ENCODE measurements at regions not wholly inside any gene's neighbourhood (a gene's known extent, or its start where the extent isn't known, plus 50 kb on each side); places are given as distances from the start of the nearest gene placed in this dataset.
"Not testable (repeated sequence)": the region's sequence is repeated elsewhere in the genome, so short reads cannot be mapped to it uniquely, and the experiment has no call there.

DNA sequence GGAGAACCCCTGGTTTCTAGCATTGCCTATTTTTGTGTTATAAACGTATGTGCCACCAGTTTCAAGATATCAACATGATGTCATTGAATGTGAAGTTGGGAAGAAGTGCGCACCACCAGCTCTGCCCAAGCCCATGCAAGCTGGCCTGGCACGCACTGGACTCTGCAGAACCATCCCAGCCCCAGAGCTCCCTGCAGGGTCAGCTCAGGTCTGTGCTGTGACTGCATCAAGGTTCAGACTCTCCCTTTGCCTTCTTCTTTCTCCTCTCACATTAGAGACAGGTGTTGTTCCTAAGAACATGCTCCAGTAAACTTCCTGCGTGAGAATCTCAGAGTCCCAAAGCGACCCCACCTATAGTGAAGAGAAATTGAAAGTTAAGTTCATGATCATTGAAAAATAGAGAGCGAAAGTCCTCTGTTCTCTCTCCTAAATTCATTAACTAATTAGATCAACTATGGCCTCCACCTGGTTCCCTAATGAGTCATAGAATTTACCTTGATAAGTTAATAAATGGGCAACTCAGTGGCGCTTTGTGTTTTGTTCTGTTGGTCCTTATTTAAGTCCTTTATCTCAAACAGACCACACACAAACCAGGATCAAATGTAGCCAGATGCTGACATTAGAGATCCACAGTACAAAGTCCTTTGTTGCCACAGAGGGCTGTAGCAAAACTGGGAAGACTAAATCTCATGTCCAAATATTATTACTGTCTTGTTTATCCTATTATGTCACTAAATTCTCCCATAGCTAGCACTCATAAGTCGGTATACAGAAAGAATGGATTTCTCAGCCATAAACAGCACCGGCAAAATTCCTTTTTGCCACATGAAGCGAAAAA, 432.3 kb downstream of the STK39 start:
- Histone ChIP-seq H3K4me3 (ENCODE audit: low read depth, low read length) (no peak overlapping the region), H3K36me3 (replicated peaks) (no peaks in the 10 kb centered on the region), H3K27ac (no peak overlapping the region), H3K27me3 (replicated peaks) (no peaks in the 10 kb centered on the region)
- in situ Hi-C loops (cut with HindIII; ENCODE audit: low pct_ligation_motif_present, low sequenced_read_pairs) = no loop called here
- TF ChIP-seq, protein P1, sequence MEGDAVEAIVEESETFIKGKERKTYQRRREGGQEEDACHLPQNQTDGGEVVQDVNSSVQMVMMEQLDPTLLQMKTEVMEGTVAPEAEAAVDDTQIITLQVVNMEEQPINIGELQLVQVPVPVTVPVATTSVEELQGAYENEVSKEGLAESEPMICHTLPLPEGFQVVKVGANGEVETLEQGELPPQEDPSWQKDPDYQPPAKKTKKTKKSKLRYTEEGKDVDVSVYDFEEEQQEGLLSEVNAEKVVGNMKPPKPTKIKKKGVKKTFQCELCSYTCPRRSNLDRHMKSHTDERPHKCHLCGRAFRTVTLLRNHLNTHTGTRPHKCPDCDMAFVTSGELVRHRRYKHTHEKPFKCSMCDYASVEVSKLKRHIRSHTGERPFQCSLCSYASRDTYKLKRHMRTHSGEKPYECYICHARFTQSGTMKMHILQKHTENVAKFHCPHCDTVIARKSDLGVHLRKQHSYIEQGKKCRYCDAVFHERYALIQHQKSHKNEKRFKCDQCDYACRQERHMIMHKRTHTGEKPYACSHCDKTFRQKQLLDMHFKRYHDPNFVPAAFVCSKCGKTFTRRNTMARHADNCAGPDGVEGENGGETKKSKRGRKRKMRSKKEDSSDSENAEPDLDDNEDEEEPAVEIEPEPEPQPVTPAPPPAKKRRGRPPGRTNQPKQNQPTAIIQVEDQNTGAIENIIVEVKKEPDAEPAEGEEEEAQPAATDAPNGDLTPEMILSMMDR (IDR thresholded peaks at IDR 0.05; ENCODE audit: low read depth, low read length, missing control alignments) = no peak
- no peak for DNase-seq

DNA sequence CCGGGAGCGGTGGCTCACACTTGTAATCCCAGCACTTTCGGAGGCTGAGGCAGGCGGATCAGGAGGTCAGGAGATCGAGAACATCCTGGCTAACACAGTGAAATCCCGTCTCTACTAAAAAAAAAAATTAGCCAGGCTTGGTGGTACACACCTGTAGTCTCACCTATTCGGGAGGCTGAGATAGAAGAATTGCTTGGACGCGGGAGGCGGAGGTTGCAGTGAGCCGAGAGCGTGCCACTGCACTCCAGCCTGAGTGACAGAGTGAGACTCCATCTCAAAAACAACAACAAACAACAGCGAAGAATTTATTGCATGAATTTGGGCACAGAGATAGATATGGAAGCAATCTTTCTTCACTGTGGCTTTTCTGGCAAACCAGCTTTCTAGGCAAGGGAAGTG, 432.9 kb downstream of the STK39 start:
- DNase-seq; in situ Hi-C loops (cut with HindIII; ENCODE audit: low pct_ligation_motif_present, low sequenced_read_pairs); H3K4me3 ChIP-seq (ENCODE audit: low read depth, low read length); H3K27me3 ChIP-seq (replicated peaks); H3K27ac ChIP-seq; H3K36me3 ChIP-seq (replicated peaks): not testable (repeated sequence)

DNA sequence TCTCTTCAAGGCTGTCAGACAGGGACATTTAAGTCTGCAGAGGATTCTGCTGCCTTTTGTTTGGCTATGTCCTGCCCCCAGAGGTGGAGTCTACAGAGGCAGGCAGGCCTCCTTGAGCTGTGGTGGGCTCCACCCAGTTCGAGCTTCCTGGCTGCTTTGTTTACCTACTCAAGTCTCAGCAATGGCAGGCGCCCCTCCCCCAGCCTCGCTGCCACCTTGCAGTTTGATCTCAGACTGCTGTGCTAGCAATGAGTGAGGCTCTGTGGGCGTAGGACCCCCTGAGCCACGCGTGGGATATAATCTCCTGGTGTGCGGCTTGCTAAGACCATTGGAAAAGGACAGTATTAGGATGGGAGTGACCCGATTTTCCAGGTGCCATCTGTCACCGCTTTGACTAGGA, 437.6 kb downstream of the STK39 start:
- H3K27me3 ChIP-seq (replicated peaks); H3K36me3 ChIP-seq (replicated peaks); H3K4me3 ChIP-seq (ENCODE audit: low read depth, low read length); in situ Hi-C loops (cut with HindIII; ENCODE audit: low pct_ligation_motif_present, low sequenced_read_pairs); DNase-seq; H3K27ac ChIP-seq: not testable (repeated sequence)

DNA sequence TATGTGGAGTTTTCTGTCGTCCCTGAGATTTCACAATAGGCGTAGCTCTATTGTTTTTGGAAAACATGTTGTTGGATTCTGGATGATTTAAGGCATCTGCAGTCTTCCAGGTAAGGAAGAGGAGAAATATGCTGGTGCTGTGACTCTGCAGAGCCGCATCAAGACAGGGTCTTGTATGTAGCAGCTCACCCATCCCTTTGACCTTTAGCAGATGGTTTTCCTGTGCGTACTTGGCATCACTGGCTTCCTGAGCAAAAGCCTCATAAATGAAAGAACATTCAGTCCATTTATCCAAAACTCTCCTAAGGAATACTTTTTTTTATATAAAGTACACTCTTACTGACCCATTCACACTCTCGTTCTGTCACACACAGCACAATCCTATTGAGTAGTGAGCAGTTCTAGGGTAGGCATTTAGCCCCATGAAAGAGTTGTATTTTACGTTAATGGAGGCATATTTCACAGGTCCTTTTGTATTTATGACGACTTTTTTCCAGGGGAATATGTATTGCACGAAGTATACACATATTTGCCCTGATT, 443.9 kb downstream of the STK39 start:
- no peak overlapping the region for H3K4me3 ChIP-seq (ENCODE audit: low read depth, low read length)

DNA sequence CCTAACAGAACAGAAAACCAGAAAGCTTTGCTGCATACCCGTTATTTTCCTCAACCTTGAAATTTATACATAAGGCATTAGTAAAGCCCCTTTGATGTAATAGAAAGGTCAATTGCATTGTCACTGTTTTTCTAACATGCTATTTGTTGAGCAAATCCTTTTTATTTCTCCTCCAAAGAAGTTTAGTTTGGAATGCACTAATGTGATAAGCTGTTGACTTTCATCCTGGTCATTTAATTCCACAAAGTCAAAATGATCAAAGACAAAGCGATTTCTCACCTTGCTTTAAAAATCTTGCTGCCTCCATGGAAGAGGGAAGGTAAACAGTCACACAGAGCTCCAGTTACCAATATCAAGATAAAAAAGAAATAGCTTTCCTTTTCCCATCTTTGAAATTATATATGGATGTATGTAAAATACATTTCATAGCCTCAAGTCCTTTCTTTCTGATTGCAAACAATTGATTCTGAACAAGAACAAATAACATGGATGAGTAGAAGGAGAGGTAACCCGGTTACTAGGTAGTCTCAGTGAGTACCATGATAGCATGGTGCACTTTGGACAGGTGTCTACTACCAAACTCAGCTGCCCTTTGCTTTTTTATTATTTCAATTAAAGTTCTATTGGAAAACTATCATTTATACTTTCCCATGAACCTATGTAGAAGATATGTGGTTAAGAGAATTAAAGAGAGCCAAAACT, 452.7 kb downstream of the STK39 start:
- in situ Hi-C loops (cut with HindIII; ENCODE audit: low pct_ligation_motif_present, low sequenced_read_pairs) = no loop called here
- TF ChIP-seq, protein P1 (IDR thresholded peaks at IDR 0.05; ENCODE audit: low read depth, low read length, missing control alignments) = no peak
- no peak overlapping the region for H3K4me3 ChIP-seq (ENCODE audit: low read depth, low read length)
- no peak for DNase-seq
- no peaks in the 10 kb centered on the region for H3K36me3 ChIP-seq (replicated peaks)
- no peak overlapping the region for H3K27ac ChIP-seq
- H3K27me3 ChIP-seq (replicated peaks) = no peaks in the 10 kb centered on the region

More for the DNA sequence above, 443.9 kb downstream of the STK39 start:
- DNase-seq = no peak
- H3K27ac ChIP-seq = no peak overlapping the region
- no peaks in the 10 kb centered on the region for H3K36me3 ChIP-seq (replicated peaks)
- in situ Hi-C loops (cut with HindIII; ENCODE audit: low pct_ligation_motif_present, low sequenced_read_pairs) = no loop called here
- H3K27me3 ChIP-seq (replicated peaks) = no peaks in the 10 kb centered on the region
- TF ChIP-seq, protein P1 (IDR thresholded peaks at IDR 0.05; ENCODE audit: low read depth, low read length, missing control alignments) = no peak

DNA sequence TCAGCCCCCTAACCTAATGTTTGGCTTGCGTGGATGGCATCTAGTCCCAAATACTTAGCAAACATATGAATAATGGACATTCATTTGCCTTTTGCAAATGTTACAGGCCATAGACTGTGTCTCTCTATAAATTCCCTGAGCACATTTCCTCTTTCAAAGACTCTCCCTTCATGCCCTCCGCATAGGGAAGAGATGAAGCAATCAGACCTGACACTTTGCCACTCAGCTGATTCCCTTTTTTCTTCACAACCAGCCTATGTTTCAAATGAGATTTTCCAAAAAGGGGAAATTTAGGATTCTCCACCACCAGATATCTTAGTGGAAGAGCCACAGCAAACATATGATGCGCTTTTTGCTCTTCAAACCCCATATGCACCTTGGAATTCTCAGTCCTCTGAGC, 453.7 kb downstream of the STK39 start:
- Histone ChIP-seq H3K36me3 (replicated peaks) (no peaks in the 10 kb centered on the region), H3K4me3 (ENCODE audit: low read depth, low read length) (no peak overlapping the region), H3K27me3 (replicated peaks) (no peaks in the 10 kb centered on the region), H3K27ac (no peak overlapping the region)
- in situ Hi-C loops (cut with HindIII; ENCODE audit: low pct_ligation_motif_present, low sequenced_read_pairs) = no loop called here
- TF ChIP-seq, protein P1 (IDR thresholded peaks at IDR 0.05; ENCODE audit: low read depth, low read length, missing control alignments) = no peak
- no peak for DNase-seq
